ENCODE measurements at regions not wholly inside any gene's neighbourhood (a gene's known extent, or its start where the extent isn't known, plus 50 kb on each side); places are given as distances from the start of the nearest gene placed in this dataset.

DNA sequence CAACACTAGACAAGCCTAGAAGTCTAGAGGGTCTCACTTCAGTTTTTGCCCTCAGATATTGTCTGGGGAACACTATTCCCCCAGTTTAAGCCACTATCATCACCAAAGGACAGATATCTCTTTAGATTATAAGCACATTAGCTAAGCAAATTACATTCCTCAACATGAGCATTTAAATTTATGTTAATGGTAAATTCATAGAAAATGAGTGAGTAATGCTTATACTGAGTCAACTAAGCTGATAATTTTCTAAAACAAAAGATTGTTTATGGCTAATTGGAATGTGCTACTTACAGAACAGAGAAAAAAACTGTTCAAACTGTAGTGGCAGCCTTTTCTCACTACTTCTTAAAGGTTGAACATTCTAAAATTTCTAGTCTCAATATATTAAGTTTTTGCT lies 290.2 kb downstream of the SLITRK1 start:
- no peak for TF ChIP-seq POLR2A (IDR thresholded peaks at IDR 0.05)
- no peak for TF ChIP-seq EP300 (IDR thresholded peaks at IDR 0.05)
- TF ChIP-seq, protein P1, sequence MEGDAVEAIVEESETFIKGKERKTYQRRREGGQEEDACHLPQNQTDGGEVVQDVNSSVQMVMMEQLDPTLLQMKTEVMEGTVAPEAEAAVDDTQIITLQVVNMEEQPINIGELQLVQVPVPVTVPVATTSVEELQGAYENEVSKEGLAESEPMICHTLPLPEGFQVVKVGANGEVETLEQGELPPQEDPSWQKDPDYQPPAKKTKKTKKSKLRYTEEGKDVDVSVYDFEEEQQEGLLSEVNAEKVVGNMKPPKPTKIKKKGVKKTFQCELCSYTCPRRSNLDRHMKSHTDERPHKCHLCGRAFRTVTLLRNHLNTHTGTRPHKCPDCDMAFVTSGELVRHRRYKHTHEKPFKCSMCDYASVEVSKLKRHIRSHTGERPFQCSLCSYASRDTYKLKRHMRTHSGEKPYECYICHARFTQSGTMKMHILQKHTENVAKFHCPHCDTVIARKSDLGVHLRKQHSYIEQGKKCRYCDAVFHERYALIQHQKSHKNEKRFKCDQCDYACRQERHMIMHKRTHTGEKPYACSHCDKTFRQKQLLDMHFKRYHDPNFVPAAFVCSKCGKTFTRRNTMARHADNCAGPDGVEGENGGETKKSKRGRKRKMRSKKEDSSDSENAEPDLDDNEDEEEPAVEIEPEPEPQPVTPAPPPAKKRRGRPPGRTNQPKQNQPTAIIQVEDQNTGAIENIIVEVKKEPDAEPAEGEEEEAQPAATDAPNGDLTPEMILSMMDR (IDR thresholded peaks at IDR 0.05), result no peak
- no peak for TF ChIP-seq POLR2AphosphoS5 (IDR thresholded peaks at IDR 0.05)

Data from sigmoid colon (tissue), 4 donors.